ENCODE measurements at regions not wholly inside any gene's neighbourhood (a gene's known extent, or its start where the extent isn't known, plus 50 kb on each side); places are given as distances from the start of the nearest gene placed in this dataset.

GRCh38 chr5:71945436-71945835, 161.8 kb upstream of the MAP1B start:
- H3K4me1 ChIP-seq (ENCODE audit: control insufficient read depth, insufficient read depth, low read length): no peaks in the 10 kb centered on the region
- H3K4me3 ChIP-seq (ENCODE audit: low read length): no peak overlapping the region
- no peaks in the 10 kb centered on the region for H3K36me3 ChIP-seq (ENCODE audit: control insufficient read depth, insufficient read depth, low read length)
- no peak overlapping the region for H3K9ac ChIP-seq (ENCODE audit: low read length)
- no peaks in the 10 kb centered on the region for H3K9me3 ChIP-seq (ENCODE audit: control insufficient read depth, low read length)
- no peaks in the 10 kb centered on the region for H3K27me3 ChIP-seq (ENCODE audit: control insufficient read depth, insufficient read depth, low read length)

- Histone ChIP-seq H3K9me3 (ENCODE audit: control insufficient read depth, low read length) (no peaks in the 10 kb centered on the region), H3K4me3 (ENCODE audit: low read length) (no peak overlapping the region), H3K9ac (ENCODE audit: low read length) (no peak overlapping the region), H3K27me3 (ENCODE audit: control insufficient read depth, insufficient read depth, low read length) (no peaks in the 10 kb centered on the region), H3K4me1 (ENCODE audit: control insufficient read depth, insufficient read depth, low read length) (no peaks in the 10 kb centered on the region), H3K36me3 (ENCODE audit: control insufficient read depth, insufficient read depth, low read length) (no peaks in the 10 kb centered on the region)
These were observed 160.8 kb upstream of the MAP1B start for GRCh38 chr5:71946343-71947030.

GRCh38 chr5:71948206-71948605, 159.1 kb upstream of the MAP1B start:
- H3K27me3 ChIP-seq (ENCODE audit: control insufficient read depth, insufficient read depth, low read length): no peaks in the 10 kb centered on the region
- H3K36me3 ChIP-seq (ENCODE audit: control insufficient read depth, insufficient read depth, low read length): no peaks in the 10 kb centered on the region
- H3K4me1 ChIP-seq (ENCODE audit: control insufficient read depth, insufficient read depth, low read length): no peaks in the 10 kb centered on the region
- no peaks in the 10 kb centered on the region for H3K9me3 ChIP-seq (ENCODE audit: control insufficient read depth, low read length)
- H3K9ac ChIP-seq (ENCODE audit: low read length): no peak overlapping the region
- no peak overlapping the region for H3K4me3 ChIP-seq (ENCODE audit: low read length)

DNA sequence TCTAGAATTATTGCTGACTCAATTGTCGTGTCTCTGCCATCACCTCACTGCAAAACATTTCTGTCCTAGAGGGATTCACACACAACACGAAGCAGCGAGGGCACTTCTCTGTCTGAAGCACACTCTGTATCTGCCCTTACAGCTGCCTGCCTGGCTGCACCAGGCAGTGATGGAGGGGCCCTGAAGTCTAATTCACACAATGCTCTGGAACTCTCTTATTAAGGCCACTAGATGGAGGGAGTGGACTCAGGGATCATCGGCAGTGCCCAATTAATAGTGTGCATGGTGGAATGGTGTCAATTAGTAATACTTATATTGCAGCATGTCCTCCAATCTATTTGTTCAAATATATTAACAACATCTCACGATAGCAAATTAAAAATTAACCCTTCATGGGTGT, 157.5 kb upstream of the MAP1B start:
- H3K36me3 ChIP-seq (ENCODE audit: control insufficient read depth, insufficient read depth, low read length): no peaks in the 10 kb centered on the region

DNA sequence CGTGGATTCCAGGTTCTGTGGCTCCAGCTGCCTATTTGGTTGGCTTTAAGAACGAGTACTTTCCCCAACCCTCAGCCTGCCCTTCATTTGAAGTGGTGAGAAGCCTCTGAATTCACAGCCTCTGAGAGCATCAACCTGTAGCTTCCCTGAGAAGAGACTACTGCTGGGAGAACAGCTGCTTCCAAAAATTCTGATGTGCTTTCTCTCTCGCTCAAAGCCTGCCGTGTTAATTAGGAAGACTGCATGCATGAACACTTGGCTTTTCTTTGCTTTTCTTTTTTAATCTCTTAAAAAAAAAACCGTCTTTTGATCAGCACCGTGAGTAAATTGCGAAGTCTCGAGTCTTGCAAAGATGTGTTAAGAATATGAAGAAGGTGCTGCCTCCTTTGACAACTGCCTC, 153.4 kb upstream of the MAP1B start:
- Histone ChIP-seq H3K9me3 (ENCODE audit: control insufficient read depth, low read length) (no peaks in the 10 kb centered on the region), H3K9ac (ENCODE audit: low read length) (no peak overlapping the region), H3K4me3 (ENCODE audit: low read length) (no peak overlapping the region), H3K36me3 (ENCODE audit: control insufficient read depth, insufficient read depth, low read length) (no peaks in the 10 kb centered on the region), H3K4me1 (ENCODE audit: control insufficient read depth, insufficient read depth, low read length) (peaks cover 6% of the 10 kb centered on the region), H3K27me3 (ENCODE audit: control insufficient read depth, insufficient read depth, low read length) (peaks cover 3% of the 10 kb centered on the region)

More for the DNA sequence above, 157.5 kb upstream of the MAP1B start:
- H3K4me1 ChIP-seq (ENCODE audit: control insufficient read depth, insufficient read depth, low read length): no peaks in the 10 kb centered on the region
- no peak overlapping the region for H3K9ac ChIP-seq (ENCODE audit: low read length)
- H3K9me3 ChIP-seq (ENCODE audit: control insufficient read depth, low read length): no peaks in the 10 kb centered on the region
- no peak overlapping the region for H3K4me3 ChIP-seq (ENCODE audit: low read length)
- peaks cover 3% of the 10 kb centered on the region for H3K27me3 ChIP-seq (ENCODE audit: control insufficient read depth, insufficient read depth, low read length)

GRCh38 chr5:71954329-71954728, 152.9 kb upstream of the MAP1B start:
- Histone ChIP-seq H3K9me3 (ENCODE audit: control insufficient read depth, low read length) (no peaks in the 10 kb centered on the region), H3K4me3 (ENCODE audit: low read length) (no peak overlapping the region), H3K9ac (ENCODE audit: low read length) (no peak overlapping the region), H3K36me3 (ENCODE audit: control insufficient read depth, insufficient read depth, low read length) (no peaks in the 10 kb centered on the region), H3K4me1 (ENCODE audit: control insufficient read depth, insufficient read depth, low read length) (peaks cover 6% of the 10 kb centered on the region), H3K27me3 (ENCODE audit: control insufficient read depth, insufficient read depth, low read length) (peaks cover 3% of the 10 kb centered on the region)

GRCh38 chr5:71955723-71956122, 151.6 kb upstream of the MAP1B start:
- no peaks in the 10 kb centered on the region for H3K36me3 ChIP-seq (ENCODE audit: control insufficient read depth, insufficient read depth, low read length)
- peaks cover 11% of the 10 kb centered on the region for H3K4me1 ChIP-seq (ENCODE audit: control insufficient read depth, insufficient read depth, low read length)
- no peak overlapping the region for H3K9ac ChIP-seq (ENCODE audit: low read length)
- no peaks in the 10 kb centered on the region for H3K9me3 ChIP-seq (ENCODE audit: control insufficient read depth, low read length)
- H3K4me3 ChIP-seq (ENCODE audit: low read length): no peak overlapping the region
- H3K27me3 ChIP-seq (ENCODE audit: control insufficient read depth, insufficient read depth, low read length): peaks cover 3% of the 10 kb centered on the region

GRCh38 chr5:71957292-71957898, 149.9 kb upstream of the MAP1B start:
- H3K4me3 ChIP-seq (ENCODE audit: low read length): no peak overlapping the region
- peaks cover 3% of the 10 kb centered on the region for H3K27me3 ChIP-seq (ENCODE audit: control insufficient read depth, insufficient read depth, low read length)
- no peaks in the 10 kb centered on the region for H3K36me3 ChIP-seq (ENCODE audit: control insufficient read depth, insufficient read depth, low read length)
- H3K9ac ChIP-seq (ENCODE audit: low read length): no peak overlapping the region
- peaks cover 15% of the 10 kb centered on the region for H3K4me1 ChIP-seq (ENCODE audit: control insufficient read depth, insufficient read depth, low read length)
- no peaks in the 10 kb centered on the region for H3K9me3 ChIP-seq (ENCODE audit: control insufficient read depth, low read length)

GRCh38 chr5:71960195-71960594, 147.1 kb upstream of the MAP1B start:
- Histone ChIP-seq H3K9me3 (ENCODE audit: control insufficient read depth, low read length) (no peaks in the 10 kb centered on the region), H3K36me3 (ENCODE audit: control insufficient read depth, insufficient read depth, low read length) (no peaks in the 10 kb centered on the region), H3K9ac (ENCODE audit: low read length) (no peak overlapping the region), H3K4me3 (ENCODE audit: low read length) (no peak overlapping the region), H3K27me3 (ENCODE audit: control insufficient read depth, insufficient read depth, low read length) (no peaks in the 10 kb centered on the region), H3K4me1 (ENCODE audit: control insufficient read depth, insufficient read depth, low read length) (peaks cover 15% of the 10 kb centered on the region)

DNA sequence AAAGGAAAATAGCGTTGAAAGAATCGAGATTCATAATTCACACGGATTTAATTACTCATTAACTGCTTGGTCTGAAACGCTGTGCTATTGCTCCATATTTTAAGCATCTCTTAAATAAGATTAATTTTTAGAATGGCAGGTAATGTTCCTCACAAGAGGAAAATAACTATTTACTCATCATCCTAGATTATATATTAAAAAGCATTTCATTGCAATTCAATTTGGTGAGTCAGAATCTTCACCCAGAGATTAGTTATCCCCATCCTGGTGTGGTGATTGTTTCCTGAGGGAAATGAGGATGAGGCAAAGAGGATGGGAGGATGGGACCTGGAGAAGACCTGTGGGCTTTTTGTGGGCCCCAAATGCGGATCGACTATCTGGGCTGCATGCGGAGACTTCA, 145.5 kb upstream of the MAP1B start:
- no peak overlapping the region for H3K4me3 ChIP-seq (ENCODE audit: low read length)
- no peaks in the 10 kb centered on the region for H3K27me3 ChIP-seq (ENCODE audit: control insufficient read depth, insufficient read depth, low read length)
- H3K36me3 ChIP-seq (ENCODE audit: control insufficient read depth, insufficient read depth, low read length): no peaks in the 10 kb centered on the region
- H3K9me3 ChIP-seq (ENCODE audit: control insufficient read depth, low read length): no peaks in the 10 kb centered on the region
- H3K4me1 ChIP-seq (ENCODE audit: control insufficient read depth, insufficient read depth, low read length): peaks cover 11% of the 10 kb centered on the region
- no peak overlapping the region for H3K9ac ChIP-seq (ENCODE audit: low read length)

- Histone ChIP-seq H3K4me1 (ENCODE audit: control insufficient read depth, insufficient read depth, low read length) (no peaks in the 10 kb centered on the region), H3K27me3 (ENCODE audit: control insufficient read depth, insufficient read depth, low read length) (no peaks in the 10 kb centered on the region), H3K4me3 (ENCODE audit: low read length) (no peak overlapping the region), H3K9me3 (ENCODE audit: control insufficient read depth, low read length) (no peaks in the 10 kb centered on the region), H3K9ac (ENCODE audit: low read length) (no peak overlapping the region), H3K36me3 (ENCODE audit: control insufficient read depth, insufficient read depth, low read length) (no peaks in the 10 kb centered on the region)
These were observed 137.8 kb upstream of the MAP1B start for GRCh38 chr5:71969460-71969859.

GRCh38 chr5:71971862-71972261, 135.4 kb upstream of the MAP1B start:
- no peaks in the 10 kb centered on the region for H3K27me3 ChIP-seq (ENCODE audit: control insufficient read depth, insufficient read depth, low read length)

More at GRCh38 chr5:71971862-71972261, 135.4 kb upstream of the MAP1B start:
- no peak overlapping the region for H3K4me3 ChIP-seq (ENCODE audit: low read length)
- no peaks in the 10 kb centered on the region for H3K4me1 ChIP-seq (ENCODE audit: control insufficient read depth, insufficient read depth, low read length)
- no peak overlapping the region for H3K9ac ChIP-seq (ENCODE audit: low read length)
- H3K9me3 ChIP-seq (ENCODE audit: control insufficient read depth, low read length): no peaks in the 10 kb centered on the region
- H3K36me3 ChIP-seq (ENCODE audit: control insufficient read depth, insufficient read depth, low read length): no peaks in the 10 kb centered on the region

Measured in mucosa of stomach (tissue), 1 donor.